GM19467 (cell line): ENCODE measurements at regions not wholly inside any gene's neighbourhood (a gene's known extent, or its start where the extent isn't known, plus 50 kb on each side); places are given as distances from the start of the nearest gene placed in this dataset.

Source experiments
- ATAC-seq: cut with Tn5 transposase; IDR thresholded peaks from one replicate; pipeline ENCODE4 v1.9.1; 2021; ENCODE audit warnings: mild to moderate bottlenecking, moderate library complexity; ENCODE audit not compliant: unreplicated experiment

- no peak for ATAC-seq
Observed at GRCh38 chr12:59927032-59927431, 331.2 kb downstream of the SLC16A7 start.

- ATAC-seq = no peak
Observed at GRCh38 chr12:59928416-59928815, 332.6 kb downstream of the SLC16A7 start.

GRCh38 chr12:59929110-59929509 lies 333.3 kb downstream of the SLC16A7 start:
- no peak for ATAC-seq

GRCh38 chr12:59934486-59934885 lies 338.7 kb downstream of the SLC16A7 start:
- ATAC-seq = no peak

- no peak for ATAC-seq
Observed at GRCh38 chr12:59936534-59936933, 340.7 kb downstream of the SLC16A7 start.

GRCh38 chr12:59937148-59937547 lies 341.3 kb downstream of the SLC16A7 start:
- no peak for ATAC-seq

- no peak for ATAC-seq
Observed at GRCh38 chr12:59938190-59938962, 342.5 kb downstream of the SLC16A7 start.

- ATAC-seq = no peak
Observed at GRCh38 chr12:59940631-59941342, 345.0 kb downstream of the SLC16A7 start.

GRCh38 chr12:59941461-59941860 lies 345.6 kb downstream of the SLC16A7 start:
- ATAC-seq = no peak

GRCh38 chr12:59944177-59944576 lies 348.3 kb downstream of the SLC16A7 start:
- no peak for ATAC-seq

GRCh38 chr12:59946635-59947034 lies 350.8 kb downstream of the SLC16A7 start:
- no peak for ATAC-seq

- ATAC-seq = no peak
Observed at GRCh38 chr12:59963546-59963945, 367.7 kb downstream of the SLC16A7 start.

GRCh38 chr12:59972905-59973304 lies 377.1 kb downstream of the SLC16A7 start:
- no peak for ATAC-seq

- ATAC-seq = no peak
Observed at GRCh38 chr12:59973515-59973914, 377.7 kb downstream of the SLC16A7 start.

- no peak for ATAC-seq
Observed at GRCh38 chr12:59977779-59978178, 381.9 kb downstream of the SLC16A7 start.

GRCh38 chr12:59980476-59980875 lies 384.6 kb downstream of the SLC16A7 start:
- no peak for ATAC-seq

- no peak for ATAC-seq
Observed at GRCh38 chr12:59999291-59999690, 403.5 kb downstream of the SLC16A7 start.

GRCh38 chr12:60010486-60010885 lies 414.7 kb downstream of the SLC16A7 start:
- ATAC-seq = no peak

- ATAC-seq = no peak
Observed at GRCh38 chr12:60012659-60013058, 416.8 kb downstream of the SLC16A7 start.

GRCh38 chr12:60014436-60014835 lies 418.6 kb downstream of the SLC16A7 start:
- ATAC-seq = no peak

- ATAC-seq = no peak
Observed at GRCh38 chr12:60020068-60020467, 424.2 kb downstream of the SLC16A7 start.

- ATAC-seq = no peak
Observed at GRCh38 chr12:60021235-60021634, 425.4 kb downstream of the SLC16A7 start.
